NCI-H345 treated with DMSO at 0.1 percent for 48 hours (cell line): ENCODE measurements at regions not wholly inside any gene's neighbourhood (a gene's known extent, or its start where the extent isn't known, plus 50 kb on each side); places are given as distances from the start of the nearest gene placed in this dataset.

ENCODE experiments used
- DNase-seq: peaks from one replicate; lab custom pipeline; 2025; ENCODE audit not compliant: unreplicated experiment; lab: John Stamatoyannopoulos, UW

- DNase-seq: no peak
Observed at GRCh38 chr17:6325741-6326140, 109.2 kb downstream of the AIPL1 start.

GRCh38 chr17:6325051-6325450, 109.9 kb downstream of the AIPL1 start:
- DNase-seq: no peak

GRCh38 chr17:6323626-6324356, 111.1 kb downstream of the AIPL1 start:
- no peak for DNase-seq

GRCh38 chr17:6322316-6322715, 112.6 kb downstream of the AIPL1 start:
- DNase-seq: no peak

- DNase-seq: no peak
Observed at GRCh38 chr17:6314311-6314710, 120.6 kb downstream of the AIPL1 start.

GRCh38 chr17:6313835-6314234, 121.1 kb downstream of the AIPL1 start:
- no peak for DNase-seq

GRCh38 chr17:6306820-6307219, 128.1 kb downstream of the AIPL1 start:
- no peak for DNase-seq

- peak; percentile 18 for DNase-seq
Observed at GRCh38 chr17:6305613-6306360, 129.1 kb downstream of the AIPL1 start.

GRCh38 chr17:6304894-6305612, 129.9 kb downstream of the AIPL1 start:
- DNase-seq: peak; percentile 18

- DNase-seq: no peak
Observed at GRCh38 chr17:6303664-6304063, 131.3 kb downstream of the AIPL1 start.

- DNase-seq: no peak
Observed at GRCh38 chr17:6299275-6299674, 135.6 kb downstream of the AIPL1 start.

GRCh38 chr17:6297960-6298359, 137.0 kb downstream of the AIPL1 start:
- no peak for DNase-seq

- DNase-seq: no peak
Observed at GRCh38 chr17:6297119-6297518, 137.8 kb downstream of the AIPL1 start.

- DNase-seq: no peak
Observed at GRCh38 chr17:6290488-6291196, 144.3 kb downstream of the AIPL1 start.

- no peak for DNase-seq
Observed at GRCh38 chr17:6286233-6286632, 148.7 kb downstream of the AIPL1 start.

- DNase-seq: no peak
Observed at GRCh38 chr17:6285486-6285885, 149.4 kb downstream of the AIPL1 start.

- peak; percentile 26 for DNase-seq
Observed at GRCh38 chr17:6279659-6280058, 155.3 kb downstream of the AIPL1 start.

- DNase-seq: no peak
Observed at GRCh38 chr17:6278376-6278775, 156.5 kb downstream of the AIPL1 start.

GRCh38 chr17:6276711-6277110, 158.2 kb downstream of the AIPL1 start:
- DNase-seq: no peak

- no peak for DNase-seq
Observed at GRCh38 chr17:6274310-6274709, 160.6 kb downstream of the AIPL1 start.

GRCh38 chr17:6269478-6269877, 165.4 kb downstream of the AIPL1 start:
- no peak for DNase-seq
